Medulla oblongata (tissue), 1 donor: ENCODE measurements at regions not wholly inside any gene's neighbourhood (a gene's known extent, or its start where the extent isn't known, plus 50 kb on each side); places are given as distances from the start of the nearest gene placed in this dataset.

Source experiments
- DNase-seq: peaks from one replicate; pipeline ENCODE4 v3.0.0-alpha.2; 2015; ENCODE audit errors: extremely low spot score

DNA sequence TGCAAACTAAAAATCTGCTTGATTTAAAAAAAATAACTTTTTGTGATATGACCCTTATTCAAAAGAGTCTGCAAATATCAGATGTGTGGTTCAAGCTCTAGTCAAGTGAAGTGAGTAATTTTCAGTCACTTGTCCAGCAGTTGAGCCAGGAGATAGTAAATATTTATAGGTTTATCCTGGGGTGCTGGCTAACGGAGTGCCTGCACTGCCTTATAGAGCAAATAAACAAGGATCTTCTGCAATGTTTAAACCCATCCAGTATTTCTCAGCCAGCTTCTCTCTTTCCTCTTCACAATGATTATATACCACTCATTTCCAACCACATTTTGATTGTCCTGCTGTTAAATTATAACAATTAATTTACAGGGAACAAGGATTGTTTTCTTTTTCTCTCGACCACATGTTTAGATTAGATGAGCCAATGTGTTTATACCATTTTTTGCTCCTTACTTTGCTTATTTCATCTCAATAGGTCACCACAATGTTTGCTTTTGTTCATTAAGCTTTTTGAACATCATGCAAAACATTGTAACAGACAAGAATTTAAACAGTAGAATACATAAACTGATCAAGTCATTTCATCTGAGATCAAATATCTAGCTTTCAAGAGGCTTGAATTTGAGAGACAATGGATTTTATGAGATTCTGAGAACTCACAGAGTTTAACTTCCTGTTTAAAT, 60.3 kb upstream of the GREM2 start:
- no peak for DNase-seq

DNA sequence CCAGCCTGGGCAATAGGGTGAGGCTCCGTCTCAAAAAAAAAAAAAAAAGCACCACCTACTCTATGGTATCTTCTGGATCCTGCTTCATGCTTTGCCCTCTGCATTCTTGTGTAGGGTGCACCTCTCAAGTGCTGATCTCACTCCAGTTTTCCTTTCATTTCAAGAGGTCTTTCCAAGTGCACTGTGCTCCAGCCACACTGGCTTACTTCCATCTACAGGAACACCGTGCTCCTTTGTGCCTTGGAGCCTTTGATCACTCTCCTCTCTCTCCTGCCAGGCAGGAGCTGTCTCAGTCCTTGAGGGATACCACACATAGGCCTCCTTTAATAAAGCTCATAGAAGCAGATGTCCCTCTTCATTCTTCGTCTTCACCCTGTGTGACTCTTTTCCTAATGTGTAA, 55.4 kb upstream of the GREM2 start:
- no peak for DNase-seq

DNA sequence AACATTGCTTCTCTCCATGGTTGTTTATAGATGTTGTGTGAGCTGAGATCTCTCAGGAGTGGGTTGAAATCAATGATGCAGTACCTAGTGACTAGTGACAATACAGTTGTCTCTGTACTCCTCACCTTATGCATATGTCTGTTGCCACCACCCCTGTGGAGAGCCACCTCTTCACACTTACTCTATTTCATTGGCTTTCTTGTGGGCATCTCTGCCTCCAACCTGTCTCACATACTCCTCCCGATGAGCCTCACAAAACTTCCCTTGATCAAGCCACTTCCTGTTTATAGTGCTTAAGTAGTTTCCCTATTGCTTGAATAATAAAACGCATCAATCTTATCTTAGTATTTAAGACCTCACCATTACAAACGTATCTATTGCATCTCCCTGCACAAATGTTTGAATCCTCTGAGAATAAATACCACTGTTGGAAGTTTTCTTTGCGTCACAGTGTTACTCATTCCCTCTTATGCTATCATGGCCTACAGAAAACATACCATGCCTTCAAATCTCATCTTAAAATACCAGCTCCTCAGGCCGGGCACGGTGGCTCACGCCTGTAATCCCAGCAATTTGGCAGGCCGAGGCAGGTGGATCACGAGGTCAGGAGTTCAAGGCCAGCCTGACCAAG, 54.7 kb upstream of the GREM2 start:
- DNase-seq = no peak

DNA sequence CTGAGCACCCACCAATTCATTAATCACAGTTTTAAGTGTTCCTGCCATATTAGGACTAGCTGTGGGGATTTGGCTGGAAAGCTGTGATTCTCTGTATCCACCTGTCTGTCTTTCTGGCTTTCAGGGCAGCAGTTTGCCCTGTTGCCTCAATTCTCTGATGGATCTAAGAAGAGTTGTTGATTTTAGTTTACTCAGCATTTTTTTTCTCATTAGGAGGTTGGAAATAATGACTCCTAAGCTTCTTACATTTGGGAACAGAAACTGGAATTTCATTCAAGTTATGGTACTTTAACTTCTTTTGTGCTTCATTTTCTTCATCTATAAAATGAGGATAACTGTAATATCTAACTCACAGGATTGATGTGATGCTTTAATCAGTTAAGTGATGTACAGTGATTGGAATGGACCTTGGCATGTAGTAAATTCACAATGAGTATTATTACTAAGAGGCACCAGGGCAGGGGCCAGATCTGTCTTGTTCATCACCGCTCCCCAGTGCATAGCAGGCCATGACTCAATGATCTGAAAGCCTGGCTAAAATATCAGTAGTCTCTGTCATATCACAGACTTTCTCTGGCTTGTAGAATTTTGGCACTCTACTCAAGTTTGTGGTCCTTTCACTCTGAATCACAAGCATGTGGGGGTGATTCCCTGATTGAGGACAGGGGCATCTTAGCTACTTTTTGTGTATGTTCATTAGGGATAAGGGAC, 51.4 kb upstream of the GREM2 start:
- DNase-seq = no peak
